ENCODE measurements at regions not wholly inside any gene's neighbourhood (a gene's known extent, or its start where the extent isn't known, plus 50 kb on each side); places are given as distances from the start of the nearest gene placed in this dataset.

GRCh38 chr11:116144387-116144958, 628.3 kb downstream of the BUD13 start:
- no peak for TF ChIP-seq CTCF (IDR thresholded peaks at IDR 0.05)
- H3K4me3 Mint-ChIP-seq, result no peak overlapping the region
- Histone ChIP-seq H3K27ac (ENCODE audit: low read depth in 1 of 2, low read length in 2 of 2) (no peak overlapping the region), H3K4me3 (replicated peaks in 1 of 3; ENCODE audit: low read depth in 2 of 3, low read length in 3 of 3) (no peak overlapping the region), H3K27me3 (ENCODE audit: control insufficient read depth in 2 of 2, insufficient read depth in 2 of 2, low read length in 2 of 2) (no peaks in the 10 kb centered on the region), H3K4me1 (ENCODE audit: control insufficient read depth in 1 of 2, insufficient read depth in 2 of 2, low read length in 2 of 2) (no peaks in the 10 kb centered on the region), H2AFZ (ENCODE audit: insufficient read depth, low read depth, low read length, poor library complexity, severe bottlenecking) (no peak overlapping the region), H3K4me2 (replicated peaks; ENCODE audit: extremely low read depth, low read length, poor library complexity, severe bottlenecking) (no peak overlapping the region), H3K79me2 (ENCODE audit: insufficient read depth, low read length) (no peaks in the 10 kb centered on the region), H3K36me3 (replicated peaks in 1 of 2; ENCODE audit: control insufficient read depth in 1 of 2, insufficient read depth in 2 of 2, low read length in 2 of 2) (no peaks in the 10 kb centered on the region), H3K9ac (ENCODE audit: insufficient read depth, low read length, poor library complexity, severe bottlenecking) (no peak overlapping the region), H4K20me1 (ENCODE audit: insufficient read depth, low read length) (no peaks in the 10 kb centered on the region), H3K9me3 (replicated peaks in 1 of 2; ENCODE audit: control insufficient read depth in 1 of 2, insufficient read depth in 1 of 2, low read length in 2 of 2) (peaks cover 0 to 4% of the 10 kb centered on the region in 2 donors)
- 86% methylated on average over 14 of the region's 17 CpGs for WGBS (ENCODE audit: insufficient coverage)
- intact Hi-C loops (cut with micrococcal nuclease), result no loop called here
- H3K9me3 Mint-ChIP-seq, result peaks cover 0 to 13% (median 3%) of the 10 kb centered on the region in 7 donors
- no peak overlapping the region for H3K27ac Mint-ChIP-seq
- no peak for DNase-seq
- H3K4me1 Mint-ChIP-seq, result no peaks in the 10 kb centered on the region
- no peaks in the 10 kb centered on the region for H3K36me3 Mint-ChIP-seq
- peaks cover 0 to 4% (median 2%) of the 10 kb centered on the region in 3 donors for H3K27me3 Mint-ChIP-seq (ENCODE audit: low read depth in 3 of 3)

- DNase-seq, result no peak
- 97% methylated on average over 6 of the region's 6 CpGs for WGBS (ENCODE audit: insufficient coverage)
- peaks cover 0 to 3% (median 1%) of the 10 kb centered on the region in 7 donors for H3K9me3 Mint-ChIP-seq
- Histone ChIP-seq H4K20me1 (ENCODE audit: insufficient read depth, low read length) (no peaks in the 10 kb centered on the region), H3K9ac (ENCODE audit: insufficient read depth, low read length, poor library complexity, severe bottlenecking) (no peak overlapping the region), H3K36me3 (replicated peaks in 1 of 2; ENCODE audit: control insufficient read depth in 1 of 2, insufficient read depth in 2 of 2, low read length in 2 of 2) (no peaks in the 10 kb centered on the region), H3K4me2 (replicated peaks; ENCODE audit: extremely low read depth, low read length, poor library complexity, severe bottlenecking) (no peak overlapping the region), H3K4me3 (replicated peaks in 1 of 3; ENCODE audit: low read depth in 2 of 3, low read length in 3 of 3) (no peak overlapping the region), H3K79me2 (ENCODE audit: insufficient read depth, low read length) (no peaks in the 10 kb centered on the region), H3K27ac (ENCODE audit: low read depth in 1 of 2, low read length in 2 of 2) (no peak overlapping the region), H3K9me3 (replicated peaks in 1 of 2; ENCODE audit: control insufficient read depth in 1 of 2, insufficient read depth in 1 of 2, low read length in 2 of 2) (no peaks in the 10 kb centered on the region), H2AFZ (ENCODE audit: insufficient read depth, low read depth, low read length, poor library complexity, severe bottlenecking) (no peak overlapping the region), H3K27me3 (ENCODE audit: control insufficient read depth in 2 of 2, insufficient read depth in 2 of 2, low read length in 2 of 2) (no peaks in the 10 kb centered on the region), H3K4me1 (ENCODE audit: control insufficient read depth in 1 of 2, insufficient read depth in 2 of 2, low read length in 2 of 2) (no peaks in the 10 kb centered on the region)
- intact Hi-C loops (cut with micrococcal nuclease), result no loop called here
- H3K4me1 Mint-ChIP-seq, result no peaks in the 10 kb centered on the region
- H3K4me3 Mint-ChIP-seq, result no peak overlapping the region
- H3K27me3 Mint-ChIP-seq (ENCODE audit: low read depth in 3 of 3), result peaks cover 0 to 8% (median 4%) of the 10 kb centered on the region in 3 donors
- H3K27ac Mint-ChIP-seq, result no peak overlapping the region
- TF ChIP-seq CTCF (IDR thresholded peaks at IDR 0.05), result no peak
- H3K36me3 Mint-ChIP-seq, result no peaks in the 10 kb centered on the region
Measured at GRCh38 chr11:116138280-116138679, 634.1 kb upstream of the CADM1 start.

Measured in CD14-positive monocyte (primary cell).